ENCODE measurements at regions not wholly inside any gene's neighbourhood (a gene's known extent, or its start where the extent isn't known, plus 50 kb on each side); places are given as distances from the start of the nearest gene placed in this dataset.

DNA sequence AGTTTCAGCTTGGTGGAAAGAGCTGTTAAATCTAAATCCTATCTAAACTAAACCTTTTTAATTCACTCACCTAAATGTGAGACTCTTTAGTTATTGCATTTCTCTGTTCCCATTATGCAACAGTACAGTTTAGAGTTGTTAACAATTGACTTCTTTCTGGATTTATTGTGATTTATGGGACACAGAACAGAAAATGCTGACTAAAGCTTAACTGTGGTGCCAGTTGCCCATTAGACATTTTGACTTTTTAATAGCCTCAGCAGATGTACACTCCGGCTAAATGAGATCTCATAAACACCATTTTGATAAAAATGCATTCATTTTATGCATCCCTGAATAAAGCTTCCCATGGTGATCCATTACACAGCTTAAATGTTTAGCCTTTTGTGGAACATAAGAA lies 356.6 kb downstream of the CASP12 start:
- H3K4me2 ChIP-seq (ENCODE audit: low read depth, low read length, poor library complexity, severe bottlenecking), result no peak overlapping the region
- no peak overlapping the region for H2AFZ ChIP-seq (ENCODE audit: low read length)
- H3K9ac ChIP-seq (ENCODE audit: low read depth, low read length, poor library complexity, severe bottlenecking), result no peak overlapping the region
- H3K36me3 ChIP-seq (ENCODE audit: insufficient read depth, low read length), result no peaks in the 10 kb centered on the region
- H3K27me3 ChIP-seq (ENCODE audit: insufficient read depth, low read length, poor library complexity, severe bottlenecking), result no peaks in the 10 kb centered on the region
- H3K4me1 ChIP-seq (ENCODE audit: insufficient read depth, low read length, poor library complexity, severe bottlenecking), result no peaks in the 10 kb centered on the region
- no peaks in the 10 kb centered on the region for H3K9me2 ChIP-seq (replicated peaks; ENCODE audit: low read depth, low read length)
- no peak for TF ChIP-seq EZH2phosphoT487 (IDR thresholded peaks at IDR 0.05; ENCODE audit: borderline replicate concordance)
- TF ChIP-seq CTCF (conservative IDR thresholded peaks at IDR 0.05; ENCODE audit: low read length), result no peak
- no peaks in the 10 kb centered on the region for H3K9me3 ChIP-seq (ENCODE audit: insufficient read depth, low read depth, low read length)
- no peak overlapping the region for H3K4me3 ChIP-seq (ENCODE audit: low read length, poor library complexity, severe bottlenecking)
- H3F3A ChIP-seq (ENCODE audit: low read depth), result no peaks in the 10 kb centered on the region
- no peaks in the 10 kb centered on the region for H4K20me1 ChIP-seq (ENCODE audit: insufficient read depth, low read length, poor library complexity, severe bottlenecking)
- H3K79me2 ChIP-seq (ENCODE audit: insufficient read depth, low read length), result no peaks in the 10 kb centered on the region

DNA sequence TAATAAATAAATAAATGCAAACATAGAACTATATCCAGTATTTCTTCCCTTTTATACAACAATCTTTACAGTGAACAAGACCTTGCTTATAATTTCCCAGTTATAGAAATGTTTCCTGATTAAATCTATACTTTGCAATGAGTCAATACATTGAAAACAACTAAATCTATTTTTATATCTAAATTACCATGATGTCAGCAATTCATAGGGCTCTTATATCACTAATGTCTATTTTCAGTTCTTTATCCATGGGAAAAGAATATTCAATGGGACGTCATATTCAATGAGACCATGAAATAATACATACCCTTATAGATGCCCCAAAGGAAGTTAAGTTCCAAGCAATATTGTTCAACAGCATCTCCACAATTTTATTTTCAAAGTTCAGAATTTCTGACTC lies 359.9 kb downstream of the CASP12 start:
- Histone ChIP-seq H3F3A (ENCODE audit: low read depth) (no peaks in the 10 kb centered on the region), H4K20me1 (ENCODE audit: insufficient read depth, low read length, poor library complexity, severe bottlenecking) (no peaks in the 10 kb centered on the region), H3K9me3 (ENCODE audit: insufficient read depth, low read depth, low read length) (no peaks in the 10 kb centered on the region), H3K27me3 (ENCODE audit: insufficient read depth, low read length, poor library complexity, severe bottlenecking) (no peaks in the 10 kb centered on the region), H3K9me2 (replicated peaks; ENCODE audit: low read depth, low read length) (no peaks in the 10 kb centered on the region), H3K4me2 (ENCODE audit: low read depth, low read length, poor library complexity, severe bottlenecking) (no peak overlapping the region), H3K79me2 (ENCODE audit: insufficient read depth, low read length) (no peaks in the 10 kb centered on the region), H2AFZ (ENCODE audit: low read length) (no peak overlapping the region), H3K4me1 (ENCODE audit: insufficient read depth, low read length, poor library complexity, severe bottlenecking) (no peaks in the 10 kb centered on the region), H3K9ac (ENCODE audit: low read depth, low read length, poor library complexity, severe bottlenecking) (no peak overlapping the region), H3K36me3 (ENCODE audit: insufficient read depth, low read length) (no peaks in the 10 kb centered on the region), H3K4me3 (ENCODE audit: low read length, poor library complexity, severe bottlenecking) (no peak overlapping the region)
- TF ChIP-seq CTCF (conservative IDR thresholded peaks at IDR 0.05; ENCODE audit: low read length) (no peak), EZH2phosphoT487 (IDR thresholded peaks at IDR 0.05; ENCODE audit: borderline replicate concordance) (no peak)

DNA sequence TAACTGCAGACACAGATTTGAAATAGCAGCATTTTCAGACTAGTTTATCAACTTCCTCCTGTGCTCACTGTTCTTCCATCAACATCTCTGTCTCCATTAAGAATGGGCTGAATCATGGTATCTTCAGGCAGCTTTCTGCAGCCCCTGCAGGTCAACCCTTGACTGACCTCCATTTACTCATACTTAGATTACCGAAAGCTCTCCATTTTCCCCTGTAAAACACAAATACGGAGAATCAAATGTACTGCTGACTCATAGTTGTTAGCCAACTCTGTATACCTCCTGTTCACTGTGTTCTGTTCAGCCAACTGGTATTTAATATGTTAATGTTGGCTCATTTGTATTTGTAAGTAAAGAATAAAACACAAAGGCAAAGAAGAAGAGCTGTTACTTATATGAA lies 364.0 kb downstream of the CASP12 start:
- TF ChIP-seq EZH2phosphoT487 (IDR thresholded peaks at IDR 0.05; ENCODE audit: borderline replicate concordance) (no peak), CTCF (conservative IDR thresholded peaks at IDR 0.05; ENCODE audit: low read length) (no peak)
- H3K9ac ChIP-seq (ENCODE audit: low read depth, low read length, poor library complexity, severe bottlenecking), result no peak overlapping the region
- H3K27me3 ChIP-seq (ENCODE audit: insufficient read depth, low read length, poor library complexity, severe bottlenecking), result no peaks in the 10 kb centered on the region
- H3K79me2 ChIP-seq (ENCODE audit: insufficient read depth, low read length), result no peaks in the 10 kb centered on the region
- H3K4me3 ChIP-seq (ENCODE audit: low read length, poor library complexity, severe bottlenecking), result no peak overlapping the region
- H2AFZ ChIP-seq (ENCODE audit: low read length), result no peak overlapping the region
- H3K9me2 ChIP-seq (replicated peaks; ENCODE audit: low read depth, low read length), result no peaks in the 10 kb centered on the region
- H4K20me1 ChIP-seq (ENCODE audit: insufficient read depth, low read length, poor library complexity, severe bottlenecking), result no peaks in the 10 kb centered on the region
- H3K36me3 ChIP-seq (ENCODE audit: insufficient read depth, low read length), result no peaks in the 10 kb centered on the region
- H3K9me3 ChIP-seq (ENCODE audit: insufficient read depth, low read depth, low read length), result no peaks in the 10 kb centered on the region
- no peaks in the 10 kb centered on the region for H3F3A ChIP-seq (ENCODE audit: low read depth)
- H3K4me1 ChIP-seq (ENCODE audit: insufficient read depth, low read length, poor library complexity, severe bottlenecking), result no peaks in the 10 kb centered on the region
- no peak overlapping the region for H3K4me2 ChIP-seq (ENCODE audit: low read depth, low read length, poor library complexity, severe bottlenecking)

All from Loucy (cell line).